ENCODE measurements at regions not wholly inside any gene's neighbourhood (a gene's known extent, or its start where the extent isn't known, plus 50 kb on each side); places are given as distances from the start of the nearest gene placed in this dataset.

- no peak for TF ChIP-seq CTCF (IDR thresholded peaks at IDR 0.05)
- no peak for TF ChIP-seq POLR2A (IDR thresholded peaks at IDR 0.05)
Measured at GRCh38 chr10:36202881-36203280, 560.8 kb upstream of the FZD8 start.

Data from right lobe of liver (tissue), 4 donors.